ENCODE measurements at regions not wholly inside any gene's neighbourhood (a gene's known extent, or its start where the extent isn't known, plus 50 kb on each side); places are given as distances from the start of the nearest gene placed in this dataset.
A peak's percentile ranks its signal among the peaks of the same experiment; 100 is the strongest.
"Not testable (repeated sequence)": the region's sequence is repeated elsewhere in the genome, so short reads cannot be mapped to it uniquely, and the experiment has no call there.

GRCh38 chr5:164312801-164313200 is 807.4 kb downstream of the MAT2B start:
- no peak for DNase-seq (ENCODE audit: low read depth)
- no peak overlapping the region for H3K4me3 ChIP-seq (ENCODE audit: low read depth, low read length)
- TF ChIP-seq CTCF (IDR thresholded peaks at IDR 0.05; ENCODE audit: insufficient read depth, low read length, poor library complexity, severe bottlenecking): no peak
- no peaks in the 10 kb centered on the region for H3K27me3 ChIP-seq (ENCODE audit: control insufficient read depth, insufficient read depth, low read length)
- H3K36me3 ChIP-seq (ENCODE audit: control insufficient read depth, insufficient read depth, low read length): no peaks in the 10 kb centered on the region

- Histone ChIP-seq H3K4me3 (ENCODE audit: low read depth, low read length) (no peak overlapping the region), H3K36me3 (ENCODE audit: control insufficient read depth, insufficient read depth, low read length) (no peaks in the 10 kb centered on the region)
- no peak for DNase-seq (ENCODE audit: low read depth)
These were observed 812.3 kb downstream of the MAT2B start for GRCh38 chr5:164317676-164318075.

GRCh38 chr5:164319161-164319560 is 813.7 kb downstream of the MAT2B start:
- TF ChIP-seq CTCF (IDR thresholded peaks at IDR 0.05; ENCODE audit: insufficient read depth, low read length, poor library complexity, severe bottlenecking): no peak
- Histone ChIP-seq H3K36me3 (ENCODE audit: control insufficient read depth, insufficient read depth, low read length) (no peaks in the 10 kb centered on the region), H3K4me3 (ENCODE audit: low read depth, low read length) (no peak overlapping the region), H3K27me3 (ENCODE audit: control insufficient read depth, insufficient read depth, low read length) (no peaks in the 10 kb centered on the region)
- DNase-seq (ENCODE audit: low read depth): no peak

More at GRCh38 chr5:164317676-164318075, 812.3 kb downstream of the MAT2B start:
- no peak for TF ChIP-seq CTCF (IDR thresholded peaks at IDR 0.05; ENCODE audit: insufficient read depth, low read length, poor library complexity, severe bottlenecking)
- H3K27me3 ChIP-seq (ENCODE audit: control insufficient read depth, insufficient read depth, low read length): no peaks in the 10 kb centered on the region

- Histone ChIP-seq H3K27me3 (ENCODE audit: control insufficient read depth, insufficient read depth, low read length) (no peaks in the 10 kb centered on the region), H3K36me3 (ENCODE audit: control insufficient read depth, insufficient read depth, low read length) (no peaks in the 10 kb centered on the region), H3K4me3 (ENCODE audit: low read depth, low read length) (no peak overlapping the region)
- TF ChIP-seq CTCF (IDR thresholded peaks at IDR 0.05; ENCODE audit: insufficient read depth, low read length, poor library complexity, severe bottlenecking): no peak
- no peak for DNase-seq (ENCODE audit: low read depth)
These were observed 818.8 kb downstream of the MAT2B start for GRCh38 chr5:164324239-164324638.

GRCh38 chr5:164326219-164326618 is 820.8 kb downstream of the MAT2B start:
- peak; percentile 23 for TF ChIP-seq CTCF (IDR thresholded peaks at IDR 0.05; ENCODE audit: insufficient read depth, low read length, poor library complexity, severe bottlenecking)
- Histone ChIP-seq H3K4me3 (ENCODE audit: low read depth, low read length) (no peak overlapping the region), H3K27me3 (ENCODE audit: control insufficient read depth, insufficient read depth, low read length) (no peaks in the 10 kb centered on the region), H3K36me3 (ENCODE audit: control insufficient read depth, insufficient read depth, low read length) (no peaks in the 10 kb centered on the region)
- DNase-seq (ENCODE audit: low read depth): no peak

GRCh38 chr5:164327166-164327565 is 821.7 kb downstream of the MAT2B start:
- H3K36me3 ChIP-seq (ENCODE audit: control insufficient read depth, insufficient read depth, low read length); H3K4me3 ChIP-seq (ENCODE audit: low read depth, low read length); DNase-seq (ENCODE audit: low read depth); H3K27me3 ChIP-seq (ENCODE audit: control insufficient read depth, insufficient read depth, low read length): not testable (repeated sequence)

Data from kidney epithelial cell (primary cell).